ENCODE measurements at regions not wholly inside any gene's neighbourhood (a gene's known extent, or its start where the extent isn't known, plus 50 kb on each side); places are given as distances from the start of the nearest gene placed in this dataset.

- ChIA-PET CTCF (interaction anchor here (0.9 to 1.7 kb wide), 2 partner anchors 21 to 813 kb away, joined by 3 to 7 read pairs; no protein-coding TSS in a partner anchor), POLR2A (no interaction called here)
- H3K27me3 Mint-ChIP-seq (ENCODE audit: insufficient read depth, unreplicated experiment) = no peaks in the 10 kb centered on the region
- DNase-seq (ENCODE audit: unreplicated experiment) = no peak
- no peaks in the 10 kb centered on the region for H3K9me3 Mint-ChIP-seq (ENCODE audit: unreplicated experiment)
- H3K36me3 Mint-ChIP-seq (ENCODE audit: insufficient read depth, unreplicated experiment) = peaks cover 2% of the 10 kb centered on the region
- no TSS peak for BruUV-seq (replicated peaks)
- no peak overlapping the region for H3K4me3 Mint-ChIP-seq (ENCODE audit: unreplicated experiment)
- H3K27ac Mint-ChIP-seq (ENCODE audit: low read depth, unreplicated experiment) = no peak overlapping the region
- no peak for TF ChIP-seq CTCF (IDR thresholded peaks at IDR 0.05; ENCODE audit: unreplicated experiment)
- intact Hi-C loops (cut with micrococcal nuclease) = no loop called here
- no peaks in the 10 kb centered on the region for H3K4me1 Mint-ChIP-seq (ENCODE audit: insufficient read depth, unreplicated experiment)
These were observed 59.7 kb upstream of the TMEM18 start for GRCh38 chr2:736939-737338.

- BruUV-seq (replicated peaks) = no TSS peak
- POLR2A ChIA-PET = no interaction called here
- no peaks in the 10 kb centered on the region for H3K9me3 Mint-ChIP-seq (ENCODE audit: unreplicated experiment)
These were observed 58.5 kb upstream of the TMEM18 start for GRCh38 chr2:735670-736218.

GRCh38 chr2:734496-734895 lies 57.3 kb upstream of the TMEM18 start:
- H3K4me3 Mint-ChIP-seq (ENCODE audit: unreplicated experiment) = no peak overlapping the region
- H3K36me3 Mint-ChIP-seq (ENCODE audit: insufficient read depth, unreplicated experiment) = no peaks in the 10 kb centered on the region
- no peaks in the 10 kb centered on the region for H3K9me3 Mint-ChIP-seq (ENCODE audit: unreplicated experiment)
- ChIA-PET CTCF (interaction anchor here (0.6 kb wide), 1 partner anchor 814 kb away, joined by 3 read pairs; no protein-coding TSS in a partner anchor), POLR2A (no interaction called here)
- no peak for TF ChIP-seq CTCF (IDR thresholded peaks at IDR 0.05; ENCODE audit: unreplicated experiment)
- H3K27ac Mint-ChIP-seq (ENCODE audit: low read depth, unreplicated experiment) = no peak overlapping the region
- no peaks in the 10 kb centered on the region for H3K27me3 Mint-ChIP-seq (ENCODE audit: insufficient read depth, unreplicated experiment)
- intact Hi-C loops (cut with micrococcal nuclease) = no loop called here
- BruUV-seq (replicated peaks) = no TSS peak
- H3K4me1 Mint-ChIP-seq (ENCODE audit: insufficient read depth, unreplicated experiment) = no peaks in the 10 kb centered on the region
- DNase-seq (ENCODE audit: unreplicated experiment) = no peak

More at GRCh38 chr2:735670-736218, 58.5 kb upstream of the TMEM18 start:
- intact Hi-C loops (cut with micrococcal nuclease) = no loop called here
- no peak overlapping the region for H3K27ac Mint-ChIP-seq (ENCODE audit: low read depth, unreplicated experiment)
- no peaks in the 10 kb centered on the region for H3K4me1 Mint-ChIP-seq (ENCODE audit: insufficient read depth, unreplicated experiment)
- CTCF ChIA-PET = interaction anchor here (0.6 to 1.7 kb wide), 2 partner anchors 27 to 815 kb away, joined by 3 to 7 read pairs; no protein-coding TSS in a partner anchor
- no peaks in the 10 kb centered on the region for H3K36me3 Mint-ChIP-seq (ENCODE audit: insufficient read depth, unreplicated experiment)
- no peak for TF ChIP-seq CTCF (IDR thresholded peaks at IDR 0.05; ENCODE audit: unreplicated experiment)
- no peak for DNase-seq (ENCODE audit: unreplicated experiment)
- H3K27me3 Mint-ChIP-seq (ENCODE audit: insufficient read depth, unreplicated experiment) = no peaks in the 10 kb centered on the region
- H3K4me3 Mint-ChIP-seq (ENCODE audit: unreplicated experiment) = no peak overlapping the region

- no peak for TF ChIP-seq CTCF (IDR thresholded peaks at IDR 0.05; ENCODE audit: unreplicated experiment)
- Mint-ChIP-seq H3K36me3 (ENCODE audit: insufficient read depth, unreplicated experiment) (no peaks in the 10 kb centered on the region), H3K9me3 (ENCODE audit: unreplicated experiment) (no peaks in the 10 kb centered on the region), H3K27ac (ENCODE audit: low read depth, unreplicated experiment) (no peak overlapping the region), H3K4me1 (ENCODE audit: insufficient read depth, unreplicated experiment) (no peaks in the 10 kb centered on the region), H3K27me3 (ENCODE audit: insufficient read depth, unreplicated experiment) (no peaks in the 10 kb centered on the region), H3K4me3 (ENCODE audit: unreplicated experiment) (no peak overlapping the region)
- DNase-seq (ENCODE audit: unreplicated experiment) = no peak
- no TSS peak for BruUV-seq (replicated peaks)
- ChIA-PET CTCF (interaction anchor here (0.6 to 1.2 kb wide), 3 partner anchors 19 to 99 kb away, joined by 3 read pairs; no protein-coding TSS in a partner anchor), POLR2A (no interaction called here)
- intact Hi-C loops (cut with micrococcal nuclease) = no loop called here
These were observed 56.3 kb upstream of the TMEM18 start for GRCh38 chr2:733495-733894.

All from MCF 10A (cell line).